ENCODE measurements at regions not wholly inside any gene's neighbourhood (a gene's known extent, or its start where the extent isn't known, plus 50 kb on each side); places are given as distances from the start of the nearest gene placed in this dataset.

- H3K9ac ChIP-seq (ENCODE audit: low read depth in 2 of 2, low read length in 2 of 2), result no peak overlapping the region
These were observed 201.0 kb upstream of the BCL6 start for GRCh38 chr3:187946163-187946691.

DNA sequence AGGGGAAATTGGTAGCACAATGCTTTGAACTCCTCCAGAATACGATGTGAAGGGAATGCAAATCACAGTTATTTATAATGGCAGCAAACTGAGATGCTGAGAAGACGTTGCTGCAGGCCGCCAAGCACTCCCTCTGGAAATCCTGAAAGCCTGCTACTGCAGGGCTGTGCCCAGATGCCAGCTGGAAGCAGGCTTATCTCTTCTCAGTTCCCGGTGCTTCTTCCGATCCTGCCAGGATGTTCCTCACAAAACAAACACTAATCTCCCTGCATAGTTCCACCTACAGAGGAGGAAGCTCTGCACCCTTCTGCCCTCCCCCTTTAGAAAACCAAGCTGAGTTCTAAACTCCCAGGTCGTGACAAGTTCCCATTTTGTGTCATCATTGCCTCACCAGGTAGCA lies 201.7 kb upstream of the BCL6 start:
- intact Hi-C loops (cut with DNase I), result no loop called here
- Histone ChIP-seq H3K27me3 (no peaks in the 10 kb centered on the region), H3K4me1 (no peaks in the 10 kb centered on the region), H3K4me3 (no peak overlapping the region), H3K27ac (no peak overlapping the region), H3K36me3 (no peaks in the 10 kb centered on the region), H3K9me3 (no peaks in the 10 kb centered on the region), H3K9ac (ENCODE audit: low read depth in 2 of 2, low read length in 2 of 2) (no peak overlapping the region)
- no peak for DNase-seq
- no peak for TF ChIP-seq CTCF (IDR thresholded peaks at IDR 0.05)

More at GRCh38 chr3:187946163-187946691, 201.0 kb upstream of the BCL6 start:
- Histone ChIP-seq H3K27ac (no peak overlapping the region), H3K4me1 (no peaks in the 10 kb centered on the region), H3K36me3 (no peaks in the 10 kb centered on the region), H3K27me3 (no peaks in the 10 kb centered on the region), H3K9me3 (no peaks in the 10 kb centered on the region), H3K4me3 (no peak overlapping the region)
- intact Hi-C loops (cut with DNase I), result no loop called here
- DNase-seq, result no peak
- no peak for TF ChIP-seq CTCF (IDR thresholded peaks at IDR 0.05)

GRCh38 chr3:187947927-187948682 lies 202.8 kb upstream of the BCL6 start:
- intact Hi-C loops (cut with DNase I), result no loop called here
- Histone ChIP-seq H3K4me1 (no peaks in the 10 kb centered on the region), H3K27ac (no peak overlapping the region), H3K4me3 (no peak overlapping the region), H3K27me3 (no peaks in the 10 kb centered on the region), H3K9me3 (no peaks in the 10 kb centered on the region), H3K9ac (ENCODE audit: low read depth in 2 of 2, low read length in 2 of 2) (no peak overlapping the region), H3K36me3 (no peaks in the 10 kb centered on the region)
- no peak for TF ChIP-seq CTCF (IDR thresholded peaks at IDR 0.05)
- no peak for DNase-seq

- no peaks in the 10 kb centered on the region for H3K9me3 ChIP-seq
- intact Hi-C loops (cut with DNase I), result no loop called here
- no peak for DNase-seq
- no peaks in the 10 kb centered on the region for H3K36me3 ChIP-seq
- H3K27ac ChIP-seq, result no peak overlapping the region
- H3K4me1 ChIP-seq, result no peaks in the 10 kb centered on the region
- H3K9ac ChIP-seq (ENCODE audit: low read depth in 2 of 2, low read length in 2 of 2), result no peak overlapping the region
- TF ChIP-seq CTCF (IDR thresholded peaks at IDR 0.05), result no peak
- H3K27me3 ChIP-seq, result no peaks in the 10 kb centered on the region
- no peak overlapping the region for H3K4me3 ChIP-seq
These were observed 204.0 kb upstream of the BCL6 start for GRCh38 chr3:187949093-187949820.

DNA sequence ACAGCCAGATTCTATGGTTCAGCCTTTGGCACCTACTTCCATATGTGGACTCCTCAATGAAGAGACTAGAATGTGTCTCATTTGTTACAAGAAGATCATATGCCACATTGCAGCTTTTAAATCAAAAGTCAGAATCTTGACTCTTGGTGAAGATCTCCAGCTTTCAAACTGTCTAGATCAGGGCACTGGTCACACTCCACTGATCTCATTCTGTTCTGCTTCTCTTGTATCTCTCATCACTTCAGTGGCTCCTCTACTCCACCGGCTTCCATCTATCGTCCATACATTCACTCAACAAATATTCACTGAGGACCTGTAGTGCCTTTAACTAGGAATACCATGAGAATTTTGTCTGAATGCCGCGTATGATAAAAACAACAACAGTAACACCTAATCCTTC lies 203.3 kb upstream of the LPP start:
- Histone ChIP-seq H3K4me3 (no peak overlapping the region), H3K9ac (ENCODE audit: low read depth in 2 of 2, low read length in 2 of 2) (no peak overlapping the region), H3K36me3 (no peaks in the 10 kb centered on the region), H3K27ac (no peak overlapping the region), H3K27me3 (no peaks in the 10 kb centered on the region), H3K4me1 (no peaks in the 10 kb centered on the region), H3K9me3 (no peaks in the 10 kb centered on the region)
- no peak for TF ChIP-seq CTCF (IDR thresholded peaks at IDR 0.05)
- DNase-seq, result no peak
- intact Hi-C loops (cut with DNase I), result no loop called here

Data from colonic mucosa (tissue), 4 donors.